DMS79 (cell line): ENCODE measurements at regions not wholly inside any gene's neighbourhood (a gene's known extent, or its start where the extent isn't known, plus 50 kb on each side); places are given as distances from the start of the nearest gene placed in this dataset.
"Not testable (repeated sequence)": the region's sequence is repeated elsewhere in the genome, so short reads cannot be mapped to it uniquely, and the experiment has no call there.

Source experiments
- DNase-seq: peaks from one replicate; lab custom pipeline; 2025; lab: John Stamatoyannopoulos, UW

GRCh38 chr7:42567051-42567450, 330.0 kb upstream of the GLI3 start:
- no peak for DNase-seq

DNA sequence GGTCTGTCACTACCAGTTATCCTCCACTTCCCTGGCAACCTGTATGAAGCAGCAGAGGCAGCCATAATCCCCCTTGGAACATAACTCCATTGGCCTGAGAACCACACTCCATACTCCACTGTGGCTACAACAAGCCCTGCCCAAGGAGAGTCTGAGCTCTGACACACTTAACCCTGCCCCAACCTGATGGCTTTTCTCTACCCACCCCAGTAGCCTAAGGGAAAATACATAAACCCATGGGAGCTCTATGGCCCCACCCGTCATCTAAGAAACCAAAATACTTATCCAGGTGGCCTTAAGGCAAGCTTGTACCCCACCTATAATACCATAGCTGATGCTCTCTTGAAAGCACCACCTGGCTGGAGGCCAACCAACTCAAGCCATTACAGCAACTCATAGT, 324.8 kb upstream of the GLI3 start:
- no peak for DNase-seq

DNA sequence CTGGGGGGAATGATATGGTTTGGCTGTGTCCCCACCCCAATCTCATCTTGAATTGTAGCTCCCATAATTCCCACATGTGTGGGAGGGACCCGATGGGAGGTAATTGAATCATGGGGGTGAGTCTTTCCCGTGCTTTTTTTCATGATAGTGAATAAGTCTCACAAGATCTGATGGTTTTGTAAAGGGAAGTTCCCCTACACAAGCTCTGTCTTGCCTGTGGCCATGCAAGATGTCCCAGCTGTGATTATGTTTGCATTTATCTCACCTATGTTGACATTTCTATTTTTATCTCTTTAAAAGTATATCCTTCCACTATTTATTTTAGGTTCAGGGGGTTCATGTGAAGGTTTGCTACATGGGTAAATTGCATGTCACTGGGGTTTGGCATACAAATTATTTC, 323.9 kb upstream of the GLI3 start:
- DNase-seq: no peak

DNA sequence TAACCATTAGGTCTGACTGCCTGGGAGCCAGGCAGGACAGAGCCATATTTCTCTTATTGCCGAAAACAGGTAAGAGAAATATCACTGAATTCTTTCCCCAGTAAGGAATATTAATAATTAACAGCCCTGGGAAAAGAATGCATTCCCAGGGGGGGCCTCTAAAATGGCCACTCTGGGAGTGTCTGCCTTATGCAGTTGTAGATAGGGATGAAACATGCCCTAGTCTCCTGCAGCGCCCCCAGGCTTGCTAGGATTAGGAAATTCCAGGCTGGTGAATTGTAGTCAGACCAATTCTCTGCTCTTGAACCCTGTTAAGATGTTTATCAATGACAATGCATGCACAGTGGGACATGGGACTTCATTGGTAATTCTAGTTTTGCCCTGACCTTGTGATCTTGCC, 317.9 kb upstream of the GLI3 start:
- DNase-seq: not testable (repeated sequence)

- DNase-seq: no peak
These were observed 315.2 kb upstream of the GLI3 start for GRCh38 chr7:42552227-42552626.

DNA sequence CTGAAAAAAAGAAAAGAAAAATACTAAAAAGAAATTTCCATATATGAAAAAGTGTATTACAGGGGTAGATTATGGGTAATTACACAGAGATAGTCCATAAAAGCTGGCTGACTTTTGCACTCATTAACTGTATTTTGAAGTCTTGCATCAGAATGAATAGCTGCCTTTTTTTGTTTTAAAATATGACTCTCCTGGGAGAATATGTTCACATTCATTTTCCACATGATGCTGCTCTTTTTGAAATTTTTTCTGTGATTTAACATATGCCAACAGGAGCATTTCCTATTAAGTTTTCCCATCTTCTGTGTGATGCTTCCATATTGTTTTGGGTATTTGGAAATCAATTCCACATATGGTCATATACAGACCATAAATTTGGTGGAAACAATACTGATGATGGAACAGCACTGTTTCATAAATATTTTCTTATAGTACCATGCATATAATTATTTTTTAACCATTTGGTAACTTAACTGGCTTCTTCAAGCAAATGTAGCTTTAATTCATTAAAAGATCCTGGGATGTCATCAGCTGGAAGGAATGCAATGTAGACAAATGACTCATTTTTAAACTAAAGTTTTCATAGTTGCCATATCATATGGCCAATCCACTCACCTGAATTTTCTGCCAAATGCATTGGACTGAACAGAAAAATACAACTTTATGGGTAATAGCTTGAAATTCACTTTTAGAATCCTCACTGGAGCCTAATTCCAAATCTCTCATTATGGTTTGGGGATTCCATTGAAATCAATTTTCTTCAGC, 313.9 kb upstream of the GLI3 start:
- no peak for DNase-seq

DNA sequence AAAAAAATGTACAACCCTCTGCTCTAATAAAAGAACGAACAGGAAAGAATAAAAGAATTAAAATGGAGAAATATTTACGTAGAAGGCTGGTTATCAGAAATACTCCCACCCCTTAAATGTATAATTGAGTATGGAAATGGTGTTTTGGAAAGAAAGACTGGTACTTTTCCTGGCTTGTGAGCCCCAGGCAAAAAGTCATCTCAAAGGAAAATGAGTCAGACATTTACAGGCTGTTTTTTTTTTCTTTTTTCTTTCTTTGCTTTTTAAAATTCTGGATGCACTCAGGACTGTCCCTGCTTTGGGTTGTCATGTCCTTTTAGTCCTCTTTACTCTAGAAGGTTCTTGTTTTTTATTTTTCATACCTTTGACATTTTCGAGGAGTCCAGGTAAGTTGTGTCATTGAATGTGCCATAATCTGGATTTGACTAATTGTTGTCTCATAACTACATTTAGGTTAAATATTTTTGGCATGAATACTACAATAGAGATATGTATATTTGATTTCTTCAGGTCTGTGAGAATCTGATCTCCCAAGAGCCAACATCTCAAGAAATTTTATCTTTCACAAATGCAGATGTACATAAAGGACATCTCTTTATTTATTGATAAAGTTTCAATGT, 313.0 kb upstream of the GLI3 start:
- no peak for DNase-seq

- DNase-seq: no peak
These were observed 312.0 kb upstream of the GLI3 start for GRCh38 chr7:42548816-42549611.

- no peak for DNase-seq
These were observed 308.2 kb upstream of the GLI3 start for GRCh38 chr7:42545049-42545724.

DNA sequence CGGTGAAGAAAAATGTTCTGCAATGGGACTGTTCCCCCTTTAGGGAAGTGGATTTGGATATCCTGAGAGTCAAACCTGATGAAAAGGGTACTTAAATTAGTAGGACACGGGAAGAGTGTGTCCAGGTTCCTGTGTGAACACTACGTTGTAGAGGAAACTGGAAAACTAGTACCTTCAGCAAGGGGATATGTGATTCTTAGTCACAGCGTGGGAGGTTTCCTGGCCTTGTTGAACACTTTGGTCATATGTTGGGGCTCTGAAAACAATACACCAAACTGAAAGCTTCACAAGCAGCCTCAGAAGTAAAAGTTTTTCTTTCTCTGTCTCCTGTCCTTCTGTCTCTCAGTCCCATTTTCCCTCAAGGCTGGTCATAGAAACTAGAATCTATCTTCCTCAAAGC, 306.9 kb upstream of the GLI3 start:
- no peak for DNase-seq

DNA sequence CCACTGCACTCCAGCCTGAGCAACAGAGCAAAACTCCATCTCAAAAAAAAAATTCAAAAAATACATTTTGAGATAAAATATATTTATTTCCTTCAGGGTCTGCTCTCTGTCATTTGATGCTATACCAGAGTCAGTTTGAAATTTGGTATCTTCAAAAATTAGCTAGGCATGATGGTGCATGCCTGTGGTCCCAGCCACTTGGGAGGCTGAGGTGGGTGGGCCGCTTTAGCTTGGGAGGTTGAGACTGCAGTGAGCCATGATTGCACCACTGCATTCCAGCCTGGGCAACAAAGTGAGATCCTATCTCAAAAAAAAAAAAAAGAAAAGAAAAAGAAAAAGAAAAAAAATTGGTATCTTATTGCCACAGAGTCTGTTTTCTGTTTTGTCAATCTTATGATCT, 305.4 kb upstream of the GLI3 start:
- DNase-seq: not testable (repeated sequence)

DNA sequence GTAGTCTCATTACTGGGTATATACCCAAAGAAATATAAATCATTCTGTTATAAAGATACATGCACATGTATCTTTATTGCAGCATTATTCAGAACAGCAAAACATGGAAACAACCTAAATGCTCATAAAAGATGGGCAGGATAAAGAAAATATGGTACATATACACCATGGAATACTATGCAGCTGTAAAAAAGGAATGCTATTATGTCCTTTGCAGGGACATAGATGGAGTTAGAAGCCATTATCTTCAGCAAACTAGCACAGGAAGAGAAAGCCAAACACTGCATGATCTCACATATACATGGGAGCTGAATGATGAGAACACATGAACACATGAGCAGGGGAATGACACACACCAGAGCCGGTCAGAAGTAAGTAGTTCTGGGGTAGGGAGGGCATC, 297.4 kb upstream of the GLI3 start:
- DNase-seq: no peak

GRCh38 chr7:42527004-42527403, 290.0 kb upstream of the GLI3 start:
- DNase-seq: no peak

DNA sequence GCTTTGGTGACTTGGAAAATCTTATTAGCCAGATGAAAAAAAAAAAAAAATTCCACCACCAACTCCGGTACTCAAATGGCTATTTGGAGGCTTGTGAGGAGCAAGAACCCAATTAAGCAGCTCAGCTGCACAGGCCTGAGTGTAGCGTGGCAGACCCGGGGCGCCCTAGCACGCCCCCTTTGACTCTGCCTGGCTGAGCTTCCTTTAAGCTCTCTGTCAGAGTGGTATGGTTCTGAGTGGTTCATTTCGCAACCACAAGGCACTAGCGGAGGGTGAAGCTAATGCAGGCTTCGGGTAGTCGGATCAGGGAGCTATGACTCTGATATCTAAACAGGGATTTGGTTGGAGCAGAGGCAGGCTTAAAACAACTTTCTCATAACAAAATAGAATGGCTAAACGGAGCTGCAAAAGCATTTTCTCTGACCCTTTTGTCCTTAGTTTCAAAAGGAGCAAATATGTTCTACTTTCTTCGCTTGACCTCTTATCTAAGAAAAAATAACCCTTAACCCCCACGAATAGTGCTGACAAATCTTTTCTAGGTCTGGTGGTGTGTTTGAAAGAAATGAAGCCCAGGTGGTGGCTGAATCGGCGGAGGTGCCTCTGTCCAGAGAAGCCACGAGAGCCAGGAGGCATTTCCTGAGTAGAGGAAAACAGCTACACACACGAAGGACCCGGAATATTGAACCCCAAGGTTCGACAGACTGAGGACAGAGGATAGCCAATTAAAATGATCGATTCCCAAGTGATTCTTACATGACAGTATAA, 285.4 kb upstream of the GLI3 start:
- no peak for DNase-seq

DNA sequence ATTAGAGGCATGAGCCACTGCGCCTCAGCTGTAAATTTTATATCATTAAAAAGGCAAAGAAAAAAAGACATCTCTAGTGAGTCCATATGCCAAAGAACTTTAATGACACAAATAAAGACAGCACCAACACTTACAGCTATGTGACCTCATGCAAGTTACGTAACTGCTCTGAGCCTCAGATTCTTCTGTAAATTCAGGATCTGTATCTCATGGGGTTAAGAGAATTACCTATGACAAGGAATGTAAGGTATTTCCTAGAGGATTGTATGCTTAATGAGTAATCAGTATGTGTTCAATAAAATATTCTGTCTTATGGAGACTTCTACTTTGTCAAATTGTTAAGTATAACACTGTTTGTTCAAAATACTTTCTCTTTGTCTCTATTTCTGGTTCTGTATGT, 274.0 kb upstream of the GLI3 start:
- DNase-seq: no peak

DNA sequence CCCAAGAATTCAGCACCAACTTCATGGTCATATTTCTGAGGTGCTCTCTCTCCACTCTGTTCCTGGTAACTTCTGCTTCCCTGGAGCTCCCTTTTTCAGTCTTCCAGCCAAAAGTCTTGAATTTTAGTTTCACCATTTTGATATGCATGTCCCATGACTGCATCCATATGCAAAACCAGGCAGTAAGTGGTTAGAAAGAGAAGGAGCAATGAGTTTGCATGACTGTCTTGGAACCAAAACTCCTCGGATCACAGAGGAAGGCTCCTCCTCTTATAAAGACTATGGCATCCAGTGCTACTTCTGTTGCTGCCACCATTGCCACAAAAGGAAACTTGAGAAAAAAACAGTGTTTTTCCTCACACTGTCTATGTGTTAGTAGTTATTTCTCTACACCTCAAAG, 269.1 kb upstream of the GLI3 start:
- no peak for DNase-seq

GRCh38 chr7:42502022-42502421, 265.0 kb upstream of the GLI3 start:
- no peak for DNase-seq

- no peak for DNase-seq
These were observed 258.2 kb upstream of the GLI3 start for GRCh38 chr7:42495256-42495655.

GRCh38 chr7:42494736-42495135, 257.7 kb upstream of the GLI3 start:
- no peak for DNase-seq

GRCh38 chr7:42494199-42494710, 257.2 kb upstream of the GLI3 start:
- no peak for DNase-seq

GRCh38 chr7:42493436-42494198, 256.6 kb upstream of the GLI3 start:
- no peak for DNase-seq
